Adrenal gland (tissue), 9 donors: ENCODE measurements at regions not wholly inside any gene's neighbourhood (a gene's known extent, or its start where the extent isn't known, plus 50 kb on each side); places are given as distances from the start of the nearest gene placed in this dataset.

Experiments
- DNase-seq, 7 donors: peaks; one replicate each; pipeline ENCODE4 v3.0.0-alpha.2; 2019 to 2020
- H3K27ac ChIP-seq, 5 donors: fragments of 200-600 bp; sonication (generic) in 4 of 5; 1 replicate in 3 of 5; 2 replicates in 2 of 5; pipeline versions ENCODE4 v1.5.1 to v1.8.0; 2016 to 2020; ENCODE audit warnings: mild to moderate bottlenecking in 1 of 5
- H3K27me3 ChIP-seq: fragments of 200-600 bp; 2 replicates; pipeline ENCODE4 v1.8.0; 2021
- H3K36me3 ChIP-seq, 2 donors: fragments of 200-600 bp; replicated peaks in 1 of 2; 1 replicate in 1 of 2; 2 replicates in 1 of 2; pipeline versions ENCODE4 v1.5.1 to v1.8.0; 2018 to 2022
- H3K4me1 ChIP-seq, 2 donors: fragments of 200-600 bp; replicated peaks in 1 of 2; 1 replicate in 1 of 2; 2 replicates in 1 of 2; pipeline versions ENCODE4 v1.5.1 to v1.8.0; 2018 to 2021
- H3K4me3 ChIP-seq, 4 donors: fragments of 200-600 bp; sonication (generic) in 3 of 4; one replicate each; pipeline ENCODE4 v1.5.1; 2016 to 2018
- H3K9me3 ChIP-seq, 3 donors: fragments of 200-600 bp; sonication (generic) in 1 of 3; replicated peaks in 1 of 3; 1 replicate in 2 of 3; 2 replicates in 1 of 3; pipeline versions ENCODE4 v1.5.1 to v1.8.0; 2016 to 2021
- POLR2A ChIP-seq, 2 donors: fragments of 450-650 bp; IDR thresholded peaks; one replicate each; pipeline ENCODE4 v1.6.1; 2017; ENCODE audit warnings: antibody characterized with exemption in 2 of 2, mild to moderate bottlenecking in 2 of 2, moderate library complexity in 1 of 2
- WGBS, 4 donors: extraction: QIAGEN DNeasy Blood & Tissue Kit in 2 of 4; methylation state at CpG; one replicate each; pipeline versions ENCODE4 v1.1.5 to v1.1.7; 2013 to 2017; 5-methylcytosine and 5-hydroxymethylcytosine counted together
- intact Hi-C, 2 donors: fragments of 100-400 bp; cut with DNase I; formaldehyde crosslinking; loops; one replicate each; pipeline versions ENCODE4 v1.14.1 to v1.15.0; 2022 to 2023
- TF ChIP-seq, protein P1 (sequence below), 6 experiments: fragments of 450-650 bp in 4 of 6; fragments of 200-600 bp in 2 of 6; sonication (generic) in 1 of 6; IDR thresholded peaks; 1 replicate in 5 of 6; 2 replicates in 1 of 6; pipeline versions ENCODE4 v1.5.1 to v1.8.0; 2016 to 2021; ENCODE audit warnings: antibody characterized with exemption in 6 of 6, mild to moderate bottlenecking in 2 of 6, moderate library complexity in 1 of 6
- donor health status: healthy with polysubstance abuse.
- donor health status: Bipolar disorder and iron deficiency.
- donor health status: DM: yes; HTN: yes; CAD: no.
- donor health status: DM: no; HTN: no; CAD: no.
- donor health status: DM: no; HTN: no; CAD: no.

DNA sequence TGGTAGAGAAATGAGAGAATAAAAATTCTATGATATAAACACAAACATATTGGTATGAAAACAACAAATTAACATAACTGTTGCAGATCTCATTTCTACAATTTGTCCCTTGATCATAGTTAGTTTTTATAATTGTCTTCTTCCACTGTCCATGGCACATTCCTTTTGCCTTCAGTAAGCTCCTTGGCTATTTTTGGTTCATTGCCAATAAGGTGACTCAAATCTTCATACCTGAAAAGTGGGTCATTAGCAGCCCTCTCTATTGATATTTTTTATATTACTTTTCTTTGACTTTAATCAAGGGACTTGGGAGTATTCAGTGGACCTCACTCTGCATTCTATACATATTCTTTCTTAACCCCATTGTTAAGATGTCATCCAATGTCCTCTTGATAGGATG, 552.9 kb downstream of the TDRD15 start:
- no peak for TF ChIP-seq POLR2A (IDR thresholded peaks at IDR 0.05)
- TF ChIP-seq, protein P1, sequence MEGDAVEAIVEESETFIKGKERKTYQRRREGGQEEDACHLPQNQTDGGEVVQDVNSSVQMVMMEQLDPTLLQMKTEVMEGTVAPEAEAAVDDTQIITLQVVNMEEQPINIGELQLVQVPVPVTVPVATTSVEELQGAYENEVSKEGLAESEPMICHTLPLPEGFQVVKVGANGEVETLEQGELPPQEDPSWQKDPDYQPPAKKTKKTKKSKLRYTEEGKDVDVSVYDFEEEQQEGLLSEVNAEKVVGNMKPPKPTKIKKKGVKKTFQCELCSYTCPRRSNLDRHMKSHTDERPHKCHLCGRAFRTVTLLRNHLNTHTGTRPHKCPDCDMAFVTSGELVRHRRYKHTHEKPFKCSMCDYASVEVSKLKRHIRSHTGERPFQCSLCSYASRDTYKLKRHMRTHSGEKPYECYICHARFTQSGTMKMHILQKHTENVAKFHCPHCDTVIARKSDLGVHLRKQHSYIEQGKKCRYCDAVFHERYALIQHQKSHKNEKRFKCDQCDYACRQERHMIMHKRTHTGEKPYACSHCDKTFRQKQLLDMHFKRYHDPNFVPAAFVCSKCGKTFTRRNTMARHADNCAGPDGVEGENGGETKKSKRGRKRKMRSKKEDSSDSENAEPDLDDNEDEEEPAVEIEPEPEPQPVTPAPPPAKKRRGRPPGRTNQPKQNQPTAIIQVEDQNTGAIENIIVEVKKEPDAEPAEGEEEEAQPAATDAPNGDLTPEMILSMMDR (IDR thresholded peaks at IDR 0.05): no peak
- intact Hi-C loops: no loop called here
- Histone ChIP-seq H3K4me3 (no peak overlapping the region), H3K27ac (no peak overlapping the region), H3K27me3 (no peaks in the 10 kb centered on the region), H3K4me1 (no peaks in the 10 kb centered on the region), H3K36me3 (no peaks in the 10 kb centered on the region), H3K9me3 (peaks cover 0 to 8% (median 0%) of the 10 kb centered on the region in 3 donors)
- DNase-seq: no peak

DNA sequence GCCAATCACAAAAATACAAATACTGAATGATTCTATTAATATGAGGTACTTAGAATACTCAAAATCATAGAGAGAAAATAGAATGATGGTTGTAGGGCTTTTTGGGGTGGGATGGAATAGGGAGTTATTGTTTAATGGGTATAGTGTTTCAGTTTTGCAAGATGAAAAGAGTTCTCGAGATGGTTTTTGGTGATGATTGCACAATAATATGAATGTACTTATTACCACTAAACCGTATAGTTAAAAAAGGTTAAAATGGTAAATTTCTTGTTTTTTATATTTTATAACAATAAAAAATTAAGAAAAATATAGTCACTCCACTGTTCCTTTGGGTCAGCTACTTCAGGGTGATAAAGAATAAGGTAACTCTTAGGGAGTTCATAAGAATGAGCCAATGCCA, 560.1 kb downstream of the TDRD15 start:
- TF ChIP-seq, protein P1 (IDR thresholded peaks at IDR 0.05): no peak
- no peak for TF ChIP-seq POLR2A (IDR thresholded peaks at IDR 0.05)
- H3K27ac ChIP-seq: no peak overlapping the region
- WGBS, 4 donors: 72 to 82% (median 76%) methylated on average over 2 of the region's 2 CpGs
- intact Hi-C loops: no loop called here
- DNase-seq: no peak
- H3K36me3 ChIP-seq: no peaks in the 10 kb centered on the region
- no peak overlapping the region for H3K4me3 ChIP-seq
- no peaks in the 10 kb centered on the region for H3K4me1 ChIP-seq
- H3K9me3 ChIP-seq: peaks cover 0 to 13% (median 0%) of the 10 kb centered on the region in 3 donors
- H3K27me3 ChIP-seq: no peaks in the 10 kb centered on the region

DNA sequence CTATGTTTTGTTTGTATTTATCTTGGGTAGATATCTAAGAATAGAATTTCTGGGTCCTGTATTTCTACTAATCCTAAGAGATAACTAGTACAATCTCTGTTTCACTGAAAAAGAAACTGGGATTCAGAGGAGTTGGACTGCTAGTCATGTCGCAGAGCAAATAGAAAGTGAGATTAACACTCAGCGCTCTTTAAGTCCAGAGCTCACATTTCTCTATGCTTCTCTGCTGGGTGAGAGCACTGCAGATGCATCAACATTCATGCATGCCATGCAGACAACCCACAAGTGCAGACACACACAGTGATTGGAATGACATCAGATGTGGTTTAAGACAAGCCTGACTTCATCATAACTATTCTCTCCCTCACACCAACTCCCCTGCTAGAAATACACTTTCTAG, 563.8 kb downstream of the TDRD15 start:
- H3K36me3 ChIP-seq: no peaks in the 10 kb centered on the region
- intact Hi-C loops: no loop called here
- H3K27me3 ChIP-seq: no peaks in the 10 kb centered on the region
- H3K9me3 ChIP-seq: no peaks in the 10 kb centered on the region
- no peak for DNase-seq
- no peaks in the 10 kb centered on the region for H3K4me1 ChIP-seq
- 86 to 97% (median 91%) methylated on average over 2 of the region's 2 CpGs for WGBS, 4 donors
- no peak overlapping the region for H3K27ac ChIP-seq
- H3K4me3 ChIP-seq: no peak overlapping the region
- TF ChIP-seq, protein P1 (IDR thresholded peaks at IDR 0.05): no peak
- no peak for TF ChIP-seq POLR2A (IDR thresholded peaks at IDR 0.05)

DNA sequence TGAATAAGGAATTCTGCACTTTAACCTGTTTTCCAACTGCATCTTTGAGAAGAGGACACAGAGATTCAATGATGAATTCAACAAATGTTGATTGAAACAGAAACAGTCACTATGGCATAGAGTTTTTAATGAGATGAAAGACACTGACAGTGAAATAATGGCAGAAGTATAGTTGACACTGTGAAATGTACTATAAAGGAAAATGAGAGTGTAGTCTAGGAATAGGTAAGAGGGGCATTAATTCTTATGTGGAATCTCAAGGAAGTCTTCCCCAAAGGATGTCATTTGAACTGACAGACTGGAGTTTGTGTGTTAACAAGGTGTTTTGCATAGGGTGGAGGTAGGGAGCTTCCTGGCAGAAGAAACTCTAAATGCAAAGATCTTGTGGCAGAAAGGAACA, 566.2 kb downstream of the TDRD15 start:
- DNase-seq: no peak
- no peaks in the 10 kb centered on the region for H3K36me3 ChIP-seq
- no peaks in the 10 kb centered on the region for H3K9me3 ChIP-seq
- H3K4me1 ChIP-seq: no peaks in the 10 kb centered on the region
- intact Hi-C loops: no loop called here
- TF ChIP-seq, protein P1 (IDR thresholded peaks at IDR 0.05): no peak
- no peak for TF ChIP-seq POLR2A (IDR thresholded peaks at IDR 0.05)
- no peak overlapping the region for H3K4me3 ChIP-seq
- no peak overlapping the region for H3K27ac ChIP-seq
- H3K27me3 ChIP-seq: no peaks in the 10 kb centered on the region
